H1 (cell line): ENCODE measurements at regions not wholly inside any gene's neighbourhood (a gene's known extent, or its start where the extent isn't known, plus 50 kb on each side); places are given as distances from the start of the nearest gene placed in this dataset.

Source experiments
- CTCF ChIA-PET: fragments of 300-600 bp; sonication (Branson Sonifier 250); formaldehyde crosslinking; loops from one replicate; lab custom pipeline; 2021; ENCODE audit not compliant: partially characterized antibody; lab: Charles Lee
- POLR2A ChIA-PET: fragments of 300-600 bp; sonication (Branson Sonifier 250); formaldehyde crosslinking; loops from one replicate; lab custom pipeline; 2021; ENCODE audit warnings: inconsistent platforms; ENCODE audit not compliant: partially characterized antibody; lab: Charles Lee
- DNase-seq, 2 experiments: peaks; one replicate each; pipeline versions ENCODE4 v3.0.0 to v3.0.0-alpha.2; 2010 to 2022; ENCODE audit warnings: low spot score in 2 of 2, low read depth in 1 of 2, mixed read lengths in 1 of 2
- FAIRE-seq: peaks from 2 replicates; lab custom pipeline; 2011; peaks lifted over from hg19 to GRCh38; lab: Jason Lieb, UNC
- H2AFZ ChIP-seq: 2 replicates; pipeline ENCODE4 v1.8.1; 2012; ENCODE audit warnings: low read length, inconsistent platforms
- H2AK5ac ChIP-seq: 2 replicates; pipeline ENCODE4 v1.6.1; 2013; ENCODE audit warnings: low read depth, low read length
- H2BK120ac ChIP-seq: replicated peaks from 2 replicates; pipeline ENCODE3; 2013; ENCODE audit warnings: low read depth, low read length, inconsistent platforms
- H2BK12ac ChIP-seq: 2 replicates; pipeline ENCODE4 v1.6.1; 2013; ENCODE audit warnings: low read depth, low read length
- H2BK15ac ChIP-seq: 2 replicates; pipeline ENCODE4 v1.6.1; 2013; ENCODE audit warnings: low read length
- H2BK20ac ChIP-seq: 2 replicates; pipeline ENCODE4 v1.6.1; 2013; ENCODE audit warnings: low read length
- H2BK5ac ChIP-seq: 2 replicates; pipeline ENCODE4 v1.6.1; 2013; ENCODE audit warnings: low read depth, low read length
- H3K14ac ChIP-seq: 2 replicates; pipeline ENCODE4 v1.6.1; 2013; ENCODE audit warnings: inconsistent platforms; ENCODE audit not compliant: insufficient read length
- H3K18ac ChIP-seq: 2 replicates; pipeline ENCODE4 v1.6.1; 2013; ENCODE audit warnings: low read length; ENCODE audit errors: extremely low read depth
- H3K23ac ChIP-seq: 2 replicates; pipeline ENCODE4 v1.6.1; 2013; ENCODE audit warnings: inconsistent platforms; ENCODE audit not compliant: insufficient read length
- H3K23me2 ChIP-seq: 2 replicates; pipeline ENCODE4 v1.6.1; 2013; ENCODE audit warnings: low read depth, low read length
- H3K27ac ChIP-seq: 2 replicates; pipeline ENCODE4 v1.6.1; 2011; ENCODE audit warnings: low read depth, low read length, inconsistent platforms
- H3K27me3 ChIP-seq, 4 experiments: replicated peaks in 1 of 4; 1 replicate in 1 of 4; 2 replicates in 3 of 4; pipeline versions ENCODE4 v1.6.1 to v1.8.1; 2011 to 2013; ENCODE audit warnings: low read length in 3 of 4, mild to moderate bottlenecking in 3 of 4, inconsistent platforms in 2 of 4, mixed read lengths in 2 of 4, moderate library complexity in 1 of 4; ENCODE audit not compliant: control insufficient read depth in 3 of 4, insufficient read depth in 3 of 4; ENCODE audit errors: extremely low read depth in 1 of 4
- H3K36me3 ChIP-seq, 4 experiments: 2 replicates each; pipeline versions ENCODE4 v1.6.1 to v1.8.1; 2011 to 2013; ENCODE audit warnings: mild to moderate bottlenecking in 4 of 4, low read length in 3 of 4, moderate library complexity in 2 of 4, control low read depth in 1 of 4, inconsistent platforms in 1 of 4; ENCODE audit not compliant: insufficient read depth in 4 of 4, control insufficient read depth in 2 of 4
- H3K4ac ChIP-seq: replicated peaks from 2 replicates; pipeline ENCODE3; 2013; ENCODE audit warnings: low read length, low read depth, mixed read lengths, inconsistent platforms; ENCODE audit not compliant: insufficient read length
- H3K4me1 ChIP-seq, 4 experiments: replicated peaks in 1 of 4; 1 replicate in 1 of 4; 2 replicates in 3 of 4; pipeline versions ENCODE4 v1.6.1 to v1.8.1; 2011 to 2013; ENCODE audit warnings: low read length in 3 of 4, inconsistent platforms in 2 of 4, mixed read lengths in 1 of 4; ENCODE audit not compliant: insufficient read depth in 4 of 4, control insufficient read depth in 3 of 4
- H3K4me2 ChIP-seq, 2 experiments: 2 replicates each; pipeline versions ENCODE4 v1.6.1 to v1.8.1; 2011 to 2013; ENCODE audit warnings: low read depth in 2 of 2, low read length in 2 of 2, control low read depth in 1 of 2, inconsistent platforms in 1 of 2, mild to moderate bottlenecking in 1 of 2; ENCODE audit not compliant: insufficient read depth in 1 of 2
- H3K4me3 ChIP-seq, 4 experiments: fragments of 200-600, 300-600 bp in 1 of 4; sonication (generic), shearing (Covaris generic), sonication (Bioruptor Twin) in 1 of 4; 2 replicates each; pipeline versions ENCODE4 v1.5.1 to v1.8.1; 2011 to 2016; ENCODE audit warnings: low read length in 4 of 4, low read depth in 3 of 4, control low read depth in 2 of 4, inconsistent platforms in 2 of 4, mild to moderate bottlenecking in 2 of 4, mixed read lengths in 1 of 4, moderate library complexity in 1 of 4; ENCODE audit not compliant: insufficient read depth in 2 of 4; ENCODE audit errors: extremely low read depth in 1 of 4
- H3K56ac ChIP-seq: replicated peaks from 2 replicates; pipeline ENCODE3; 2013; ENCODE audit warnings: low read depth, mild to moderate bottlenecking, mixed read lengths, low read length, inconsistent platforms; ENCODE audit not compliant: insufficient read length
- H3K79me1 ChIP-seq: 2 replicates; pipeline ENCODE4 v1.6.1; 2013; ENCODE audit warnings: low read depth, low read length, control low read depth
- H3K79me2 ChIP-seq, 2 experiments: 2 replicates each; pipeline versions ENCODE4 v1.6.1 to v1.8.1; 2012 to 2013; ENCODE audit warnings: low read length in 2 of 2, mild to moderate bottlenecking in 2 of 2, inconsistent platforms in 1 of 2; ENCODE audit not compliant: insufficient read depth in 2 of 2, control insufficient read depth in 1 of 2
- H3K9ac ChIP-seq, 4 experiments: replicated peaks in 1 of 4; 1 replicate in 1 of 4; 2 replicates in 3 of 4; pipeline versions ENCODE4 v1.6.1 to v1.8.1; 2011 to 2013; ENCODE audit warnings: low read depth in 3 of 4, low read length in 3 of 4, control low read depth in 2 of 4, mild to moderate bottlenecking in 2 of 4, moderate library complexity in 2 of 4, inconsistent platforms in 1 of 4; ENCODE audit errors: extremely low read depth in 1 of 4
- H3K9me3 ChIP-seq, 2 experiments: 2 replicates each; pipeline versions ENCODE4 v1.6.1 to v1.8.1; 2012 to 2013; ENCODE audit warnings: mild to moderate bottlenecking in 2 of 2, moderate library complexity in 2 of 2, control low read depth in 1 of 2, inconsistent platforms in 1 of 2, low read depth in 1 of 2, low read length in 1 of 2, mixed read lengths in 1 of 2; ENCODE audit not compliant: insufficient read depth in 2 of 2
- H4K20me1 ChIP-seq, 2 experiments: replicated peaks in 1 of 2; 2 replicates each; pipeline versions ENCODE3 to v1.8.1; 2011 to 2013; ENCODE audit warnings: inconsistent platforms in 2 of 2, low read length in 2 of 2, mild to moderate bottlenecking in 1 of 2; ENCODE audit not compliant: insufficient read depth in 2 of 2, control insufficient read depth in 1 of 2
- H4K5ac ChIP-seq: 2 replicates; pipeline ENCODE4 v1.6.1; 2013; ENCODE audit warnings: low read length, low read depth, mixed read lengths, inconsistent platforms; ENCODE audit not compliant: insufficient read length
- H4K8ac ChIP-seq: 2 replicates; pipeline ENCODE4 v1.8.0; 2013; ENCODE audit warnings: mild to moderate bottlenecking, moderate library complexity, low read length, inconsistent platforms; ENCODE audit not compliant: insufficient read depth; ENCODE audit errors: extremely low read depth
- H4K91ac ChIP-seq: replicated peaks from 2 replicates; pipeline ENCODE3; 2013; ENCODE audit warnings: low read length, mixed read lengths, inconsistent platforms; ENCODE audit not compliant: insufficient read length
- ATF3 ChIP-seq: IDR thresholded peaks from 2 replicates; pipeline ENCODE4 v1.6.1; 2011; ENCODE audit warnings: low read depth, mild to moderate bottlenecking, low read length; ENCODE audit not compliant: insufficient read depth
- EP300 ChIP-seq, 2 experiments: IDR thresholded peaks; 1 replicate in 1 of 2; 2 replicates in 1 of 2; pipeline ENCODE4 v1.6.1; 2011 to 2012; ENCODE audit warnings: low read depth in 2 of 2, low read length in 2 of 2, mild to moderate bottlenecking in 2 of 2, borderline replicate concordance in 1 of 2, inconsistent platforms in 1 of 2, moderate library complexity in 1 of 2
- KDM4A ChIP-seq: IDR thresholded peaks from one replicate; pipeline ENCODE4 v1.7.1; 2012; ENCODE audit warnings: low read depth, mild to moderate bottlenecking, moderate library complexity, low read length, inconsistent platforms; ENCODE audit not compliant: severe bottlenecking
- KDM5A ChIP-seq: fragments of 200-600 bp; IDR thresholded peaks from 2 replicates; pipeline ENCODE4 v1.7.1; 2012; ENCODE audit warnings: mild to moderate bottlenecking, low read length, inconsistent platforms, mixed read lengths
- WGBS, 2 experiments: shearing (Covaris generic) in 1 of 2; methylation state at CpG; one replicate each; pipeline versions ENCODE4 v1.1.6 to v1.1.7; 2013 to 2015; ENCODE audit warnings: low lambda C conversion rate in 2 of 2, mixed read lengths in 2 of 2, inconsistent platforms in 1 of 2, low coverage in 1 of 2, missing lambda C conversion rate in 1 of 2; ENCODE audit not compliant: insufficient replicate concordance in 2 of 2, insufficient coverage in 1 of 2, insufficient read length in 1 of 2; ENCODE audit errors: extremely low coverage in 1 of 2, missing lambda C conversion rate in 1 of 2; 5-methylcytosine and 5-hydroxymethylcytosine counted together

GRCh38 chr9:95746408-95747180 lies 128.9 kb upstream of the ERCC6L2 start:
- Histone ChIP-seq H3K79me2 (no peaks in the 10 kb centered on the region), H3K18ac (no peak overlapping the region), H3K36me3 (no peaks in the 10 kb centered on the region), H2BK15ac (no peak overlapping the region), H3K27ac (no peak overlapping the region), H3K4me3 (no peak overlapping the region), H2BK20ac (no peak overlapping the region), H3K14ac (no peak overlapping the region), H3K4me2 (no peak overlapping the region), H2AK5ac (no peak overlapping the region), H3K23ac (no peak overlapping the region), H3K9ac (no peak overlapping the region), H2BK120ac (no peak overlapping the region), H2BK5ac (no peak overlapping the region), H4K5ac (no peak overlapping the region), H4K20me1 (no peaks in the 10 kb centered on the region), H2BK12ac (no peak overlapping the region), H3K9me3 (no peaks in the 10 kb centered on the region), H3K27me3 (no peaks in the 10 kb centered on the region; a peak in 1 of 7 replicates), H3K23me2 (no peaks in the 10 kb centered on the region), H3K79me1 (no peaks in the 10 kb centered on the region), H3K4me1 (peaks cover 0 to 1% (median 0%) of the 10 kb centered on the region in 4 experiments; a peak in 1 of 7 replicates), H2AFZ (no peak overlapping the region), H3K56ac (no peak overlapping the region), H4K91ac (no peak overlapping the region), H4K8ac (no peak overlapping the region), H3K4ac (no peak overlapping the region)
- POLR2A ChIA-PET, result interaction anchor here (0.6 kb wide), 1 partner anchor 1694 kb away, joined by 3 read pairs; no protein-coding TSS in a partner anchor
- no peak for DNase-seq
- WGBS, 2 experiments, result 86% methylated on average over 4 of the region's 4 CpGs; no CpG with 5 or more reads in 1 of the 2 experiments
- FAIRE-seq, result no peak
- CTCF ChIA-PET, result interaction anchor here (1.0 to 2.2 kb wide), 5 partner anchors 11 to 471 kb away, joined by 3 to 14 read pairs (median 5); no protein-coding TSS in a partner anchor
- TF ChIP-seq EP300 (IDR thresholded peaks at IDR 0.05; ENCODE audit: borderline replicate concordance in 1 of 2, low read depth in 2 of 2, low read length in 2 of 2) (no peak), ATF3 (no peak), KDM5A (no peak), KDM4A (no peak)
